Mucosa of descending colon (tissue), 3 donors: ENCODE measurements at regions not wholly inside any gene's neighbourhood (a gene's known extent, or its start where the extent isn't known, plus 50 kb on each side); places are given as distances from the start of the nearest gene placed in this dataset.

Source experiments
- ATAC-seq: fragments of 200-7000 bp; cut with Tn5 transposase; one replicate; pipeline ENCODE4 v1.9.1; 2020; ENCODE audit warnings: mild to moderate bottlenecking, moderate library complexity
- DNase-seq, 3 donors: peaks; one replicate each; pipeline ENCODE4 v3.0.0-alpha.2; 2020
- H3K36me3 ChIP-seq: fragments of 200-600 bp; one replicate; pipeline ENCODE4 v1.8.0; 2021; ENCODE audit warnings: low read depth, mild to moderate bottlenecking
- H3K4me1 ChIP-seq: fragments of 200-600 bp; one replicate; pipeline ENCODE4 v1.8.0; 2021; ENCODE audit warnings: low read depth, mild to moderate bottlenecking
- H3K4me3 ChIP-seq: fragments of 200-600 bp; one replicate; pipeline ENCODE4 v1.8.0; 2021; ENCODE audit warnings: mild to moderate bottlenecking
- H3K9me3 ChIP-seq: fragments of 200-600 bp; one replicate; pipeline ENCODE4 v1.8.0; 2021; ENCODE audit warnings: mild to moderate bottlenecking
- CTCF ChIP-seq: fragments of 200-600 bp; IDR thresholded peaks from one replicate; pipeline ENCODE4 v1.8.0; 2022; ENCODE audit warnings: antibody characterized with exemption, mild to moderate bottlenecking
- intact Hi-C, 2 donors: fragments of 100-400 bp; cut with DNase I in 1 of 2; cut with micrococcal nuclease in 1 of 2; formaldehyde crosslinking; loops; one replicate each; pipeline versions ENCODE4 v1.11.0 to v1.11.1; 2022; cut with DNase I, micrococcal nuclease
- donor health status: DM: no; HTN: no; CAD: no; lungs with moderate emphysema.
- donor health status: DM: no; HTN: no; CAD: no.
- donor health status: DM: no; HTN: yes; CAD: no.

- no peak for DNase-seq
- intact Hi-C loops = no loop called here
- H3K4me3 ChIP-seq = no peak overlapping the region
- H3K36me3 ChIP-seq = no peaks in the 10 kb centered on the region
- H3K9me3 ChIP-seq = no peaks in the 10 kb centered on the region
- TF ChIP-seq CTCF = no peak
- ATAC-seq = no peak
- H3K4me1 ChIP-seq = no peaks in the 10 kb centered on the region
Observed at GRCh38 chr18:24553571-24554285, 93.3 kb downstream of the HRH4 start.

GRCh38 chr18:24558403-24558802 is 98.0 kb downstream of the HRH4 start:
- Histone ChIP-seq H3K36me3 (no peaks in the 10 kb centered on the region), H3K4me3 (no peak overlapping the region), H3K9me3 (no peaks in the 10 kb centered on the region), H3K4me1 (no peaks in the 10 kb centered on the region)
- ATAC-seq (no peak), DNase-seq (no peak)
- intact Hi-C loops = no loop called here
- TF ChIP-seq CTCF = no peak

GRCh38 chr18:24559526-24559925 is 99.1 kb downstream of the HRH4 start:
- no peaks in the 10 kb centered on the region for H3K4me1 ChIP-seq
- H3K9me3 ChIP-seq = no peaks in the 10 kb centered on the region
- no peak for TF ChIP-seq CTCF
- no peak overlapping the region for H3K4me3 ChIP-seq
- H3K36me3 ChIP-seq = no peaks in the 10 kb centered on the region
- intact Hi-C loops = no loop called here
- ATAC-seq (no peak), DNase-seq (no peak)

- Histone ChIP-seq H3K36me3 (no peaks in the 10 kb centered on the region), H3K9me3 (no peaks in the 10 kb centered on the region), H3K4me3 (no peak overlapping the region), H3K4me1 (no peaks in the 10 kb centered on the region)
- no peak for TF ChIP-seq CTCF
- intact Hi-C loops = no loop called here
- DNase-seq = no peak
- no peak for ATAC-seq
Observed at GRCh38 chr18:24560511-24560981, 100.1 kb downstream of the HRH4 start.

GRCh38 chr18:24561369-24561965 is 101.0 kb downstream of the HRH4 start:
- DNase-seq = no peak
- no peaks in the 10 kb centered on the region for H3K4me1 ChIP-seq
- no peaks in the 10 kb centered on the region for H3K9me3 ChIP-seq
- H3K4me3 ChIP-seq = no peak overlapping the region
- intact Hi-C loops = no loop called here
- TF ChIP-seq CTCF = no peak
- H3K36me3 ChIP-seq = no peaks in the 10 kb centered on the region
- no peak for ATAC-seq
